Osteocyte (in vitro differentiated cells): ENCODE measurements at regions not wholly inside any gene's neighbourhood (a gene's known extent, or its start where the extent isn't known, plus 50 kb on each side); places are given as distances from the start of the nearest gene placed in this dataset.

ENCODE experiments used
- DNase-seq: peaks from one replicate; pipeline ENCODE4 v3.0.0; 2021; ENCODE audit warnings: mixed read lengths; ENCODE audit not compliant: unreplicated experiment; ENCODE audit errors: extremely low spot score
- H3K27ac Mint-ChIP-seq: one replicate; pipeline ENCODE4 v1.8.0; 2021; ENCODE audit warnings: mild to moderate bottlenecking, mixed read lengths; ENCODE audit not compliant: unreplicated experiment
- H3K27me3 Mint-ChIP-seq: one replicate; pipeline ENCODE4 v1.8.0; 2021; ENCODE audit warnings: mixed read lengths; ENCODE audit not compliant: unreplicated experiment
- H3K36me3 Mint-ChIP-seq: one replicate; pipeline ENCODE4 v1.8.0; 2021; ENCODE audit warnings: mixed read lengths; ENCODE audit not compliant: unreplicated experiment
- H3K4me1 Mint-ChIP-seq: one replicate; pipeline ENCODE4 v1.8.0; 2021; ENCODE audit warnings: mixed read lengths; ENCODE audit not compliant: unreplicated experiment
- H3K4me3 Mint-ChIP-seq: one replicate; pipeline ENCODE4 v1.8.0; 2021; ENCODE audit warnings: mild to moderate bottlenecking, moderate library complexity, mixed read lengths; ENCODE audit not compliant: unreplicated experiment
- H3K9me3 Mint-ChIP-seq: one replicate; pipeline ENCODE4 v1.8.0; 2021; ENCODE audit warnings: mixed read lengths; ENCODE audit not compliant: unreplicated experiment
- CTCF ChIP-seq: fragments of 200-600 bp; sonication (generic); IDR thresholded peaks from 2 replicates; pipeline ENCODE4 v1.5.0; 2021; ENCODE audit warnings: antibody characterized with exemption, mild to moderate bottlenecking, moderate library complexity

GRCh38 chr5:63439537-63439936 is 522.7 kb downstream of the HTR1A start:
- no peaks in the 10 kb centered on the region for H3K27me3 Mint-ChIP-seq
- no peak for TF ChIP-seq CTCF
- H3K36me3 Mint-ChIP-seq: no peaks in the 10 kb centered on the region

GRCh38 chr5:63409737-63410136 is 552.5 kb downstream of the HTR1A start:
- TF ChIP-seq CTCF: no peak
- H3K9me3 Mint-ChIP-seq: no peaks in the 10 kb centered on the region

More at GRCh38 chr5:63439537-63439936, 522.7 kb downstream of the HTR1A start:
- no peak for DNase-seq
- Mint-ChIP-seq H3K27ac (no peak overlapping the region), H3K4me1 (no peaks in the 10 kb centered on the region), H3K4me3 (no peak overlapping the region), H3K9me3 (no peaks in the 10 kb centered on the region)

GRCh38 chr5:63408984-63409383 is 553.3 kb downstream of the HTR1A start:
- Mint-ChIP-seq H3K27me3 (peaks cover 3% of the 10 kb centered on the region), H3K36me3 (no peaks in the 10 kb centered on the region), H3K9me3 (no peaks in the 10 kb centered on the region), H3K27ac (no peak overlapping the region), H3K4me3 (no peak overlapping the region), H3K4me1 (no peaks in the 10 kb centered on the region)
- TF ChIP-seq CTCF: no peak
- no peak for DNase-seq

More at GRCh38 chr5:63409737-63410136, 552.5 kb downstream of the HTR1A start:
- Mint-ChIP-seq H3K36me3 (no peaks in the 10 kb centered on the region), H3K4me1 (no peaks in the 10 kb centered on the region), H3K27ac (no peak overlapping the region), H3K4me3 (no peak overlapping the region), H3K27me3 (peaks cover 2% of the 10 kb centered on the region)
- DNase-seq: no peak

GRCh38 chr5:63401436-63402046 is 560.7 kb downstream of the HTR1A start:
- Mint-ChIP-seq H3K27ac (no peak overlapping the region), H3K4me1 (no peaks in the 10 kb centered on the region), H3K9me3 (no peaks in the 10 kb centered on the region), H3K27me3 (peaks cover 6% of the 10 kb centered on the region), H3K4me3 (no peak overlapping the region), H3K36me3 (no peaks in the 10 kb centered on the region)
- DNase-seq: no peak
- peak; percentile 82 for TF ChIP-seq CTCF

- no peak for DNase-seq
- no peak for TF ChIP-seq CTCF
- H3K9me3 Mint-ChIP-seq: no peaks in the 10 kb centered on the region
- H3K4me1 Mint-ChIP-seq: no peaks in the 10 kb centered on the region
- peaks cover 4% of the 10 kb centered on the region for H3K27me3 Mint-ChIP-seq
- no peak overlapping the region for H3K27ac Mint-ChIP-seq
- H3K36me3 Mint-ChIP-seq: no peaks in the 10 kb centered on the region
- no peak overlapping the region for H3K4me3 Mint-ChIP-seq
These were observed 562.2 kb downstream of the HTR1A start for GRCh38 chr5:63400079-63400478.
